SK-N-MC (cell line): ENCODE measurements at regions not wholly inside any gene's neighbourhood (a gene's known extent, or its start where the extent isn't known, plus 50 kb on each side); places are given as distances from the start of the nearest gene placed in this dataset.

Experiments used
- EZH2 ChIP-seq: fragments of 200-600 bp; sonication (generic); IDR thresholded peaks from one replicate; pipeline ENCODE4 v1.6.1; 2017; ENCODE audit warnings: antibody characterized with exemption
- FOXP2 ChIP-seq: optimal IDR thresholded peaks from 2 replicates; pipeline ENCODE3; 2011; ENCODE audit warnings: mild to moderate bottlenecking, moderate library complexity; ENCODE audit not compliant: insufficient read depth; ENCODE audit errors: extremely low read length, control extremely low read depth
- POLR2AphosphoS5 ChIP-seq: IDR thresholded peaks from 2 replicates; pipeline ENCODE4 v1.6.1; 2012; ENCODE audit warnings: mild to moderate bottlenecking, low read depth, low read length, borderline replicate concordance

GRCh38 chr11:91261513-91261912 is 963.1 kb upstream of the FAT3 start:
- no peak for TF ChIP-seq EZH2
- no peak for TF ChIP-seq POLR2AphosphoS5
- no peak for TF ChIP-seq FOXP2
